ENCODE measurements at regions not wholly inside any gene's neighbourhood (a gene's known extent, or its start where the extent isn't known, plus 50 kb on each side); places are given as distances from the start of the nearest gene placed in this dataset.

- TF ChIP-seq REST (IDR thresholded peaks at IDR 0.05; ENCODE audit: insufficient replicate concordance, low read depth) (no peak), POLR2AphosphoS5 (IDR thresholded peaks at IDR 0.05; ENCODE audit: low read depth) (no peak), CTCF (IDR thresholded peaks at IDR 0.05; ENCODE audit: insufficient read depth, low read length) (no peak), SPI1 (IDR thresholded peaks at IDR 0.05; ENCODE audit: borderline replicate concordance, low read depth) (no peak), GABPA (IDR thresholded peaks at IDR 0.05; ENCODE audit: low read depth) (no peak)
- H3K27me3 ChIP-seq (ENCODE audit: insufficient read depth, poor library complexity, severe bottlenecking) = no peaks in the 10 kb centered on the region
Observed at GRCh38 chr14:97687944-97688630, 890.9 kb downstream of the VRK1 start.

GRCh38 chr14:97688631-97689336 is 891.6 kb downstream of the VRK1 start:
- TF ChIP-seq REST (IDR thresholded peaks at IDR 0.05; ENCODE audit: insufficient replicate concordance, low read depth) (no peak), GABPA (IDR thresholded peaks at IDR 0.05; ENCODE audit: low read depth) (no peak), POLR2AphosphoS5 (IDR thresholded peaks at IDR 0.05; ENCODE audit: low read depth) (no peak), CTCF (IDR thresholded peaks at IDR 0.05; ENCODE audit: insufficient read depth, low read length) (no peak), SPI1 (IDR thresholded peaks at IDR 0.05; ENCODE audit: borderline replicate concordance, low read depth) (no peak)
- no peak for DNase-seq (ENCODE audit: low read depth in 1 of 2, low spot score in 1 of 2)
- no peak overlapping the region for H3K27ac ChIP-seq (replicated peaks)
- H3K4me3 ChIP-seq (replicated peaks; ENCODE audit: insufficient read depth, low read length) = no peak overlapping the region
- no peaks in the 10 kb centered on the region for H3K27me3 ChIP-seq (ENCODE audit: insufficient read depth, poor library complexity, severe bottlenecking)

More at GRCh38 chr14:97687944-97688630, 890.9 kb downstream of the VRK1 start:
- H3K27ac ChIP-seq (replicated peaks) = no peak overlapping the region
- DNase-seq (ENCODE audit: low read depth in 1 of 2, low spot score in 1 of 2) = no peak
- H3K4me3 ChIP-seq (replicated peaks; ENCODE audit: insufficient read depth, low read length) = no peak overlapping the region

- TF ChIP-seq SPI1 (IDR thresholded peaks at IDR 0.05; ENCODE audit: borderline replicate concordance, low read depth) (no peak), POLR2AphosphoS5 (IDR thresholded peaks at IDR 0.05; ENCODE audit: low read depth) (no peak), GABPA (IDR thresholded peaks at IDR 0.05; ENCODE audit: low read depth) (no peak), CTCF (IDR thresholded peaks at IDR 0.05; ENCODE audit: insufficient read depth, low read length) (no peak), REST (IDR thresholded peaks at IDR 0.05; ENCODE audit: insufficient replicate concordance, low read depth) (no peak)
- Histone ChIP-seq H3K4me3 (replicated peaks; ENCODE audit: insufficient read depth, low read length) (no peak overlapping the region), H3K27ac (replicated peaks) (no peak overlapping the region), H3K27me3 (ENCODE audit: insufficient read depth, poor library complexity, severe bottlenecking) (no peaks in the 10 kb centered on the region)
- no peak for DNase-seq (ENCODE audit: low read depth in 1 of 2, low spot score in 1 of 2)
Observed at GRCh38 chr14:97692084-97692483, 894.9 kb downstream of the VRK1 start.
